GM21786 (cell line): ENCODE measurements at regions not wholly inside any gene's neighbourhood (a gene's known extent, or its start where the extent isn't known, plus 50 kb on each side); places are given as distances from the start of the nearest gene placed in this dataset.

Experiments used
- ATAC-seq: cut with Tn5 transposase; IDR thresholded peaks from one replicate; pipeline ENCODE4 v1.9.1; 2021; ENCODE audit not compliant: unreplicated experiment

GRCh38 chr18:77811503-77811902, 561.9 kb downstream of the GALR1 start:
- ATAC-seq = no peak

GRCh38 chr18:77815666-77816338, 566.2 kb downstream of the GALR1 start:
- ATAC-seq = no peak

- ATAC-seq = no peak
Measured at GRCh38 chr18:77818328-77818727, 568.7 kb downstream of the GALR1 start.

GRCh38 chr18:77820472-77820871, 570.8 kb downstream of the GALR1 start:
- no peak for ATAC-seq

- ATAC-seq = no peak
Measured at GRCh38 chr18:77821892-77822291, 572.2 kb downstream of the GALR1 start.

- no peak for ATAC-seq
Measured at GRCh38 chr18:77822632-77823031, 573.0 kb downstream of the GALR1 start.

GRCh38 chr18:77833807-77834206, 584.2 kb downstream of the GALR1 start:
- no peak for ATAC-seq

GRCh38 chr18:77851802-77852201, 602.2 kb downstream of the GALR1 start:
- ATAC-seq = no peak

GRCh38 chr18:77853859-77854258, 604.2 kb downstream of the GALR1 start:
- no peak for ATAC-seq

GRCh38 chr18:77857678-77858655, 608.3 kb downstream of the GALR1 start:
- ATAC-seq = no peak

- ATAC-seq = no peak
Measured at GRCh38 chr18:77859634-77860033, 610.0 kb downstream of the GALR1 start.

- ATAC-seq = no peak
Measured at GRCh38 chr18:77862066-77862757, 612.6 kb downstream of the GALR1 start.

GRCh38 chr18:77865853-77866252, 616.2 kb downstream of the GALR1 start:
- ATAC-seq = no peak

- ATAC-seq = no peak
Measured at GRCh38 chr18:77866351-77866750, 616.7 kb downstream of the GALR1 start.

- no peak for ATAC-seq
Measured at GRCh38 chr18:77870199-77870598, 620.6 kb downstream of the GALR1 start.

- ATAC-seq = no peak
Measured at GRCh38 chr18:77870894-77871293, 621.2 kb downstream of the GALR1 start.

GRCh38 chr18:77872166-77872565, 622.5 kb downstream of the GALR1 start:
- no peak for ATAC-seq

GRCh38 chr18:77876319-77876865, 626.7 kb downstream of the GALR1 start:
- no peak for ATAC-seq

- no peak for ATAC-seq
Measured at GRCh38 chr18:77879829-77880228, 630.2 kb downstream of the GALR1 start.

GRCh38 chr18:77884454-77884853, 634.8 kb downstream of the GALR1 start:
- no peak for ATAC-seq

GRCh38 chr18:77894060-77894459, 644.4 kb downstream of the GALR1 start:
- no peak for ATAC-seq
